ENCODE measurements at regions not wholly inside any gene's neighbourhood (a gene's known extent, or its start where the extent isn't known, plus 50 kb on each side); places are given as distances from the start of the nearest gene placed in this dataset.

DNA sequence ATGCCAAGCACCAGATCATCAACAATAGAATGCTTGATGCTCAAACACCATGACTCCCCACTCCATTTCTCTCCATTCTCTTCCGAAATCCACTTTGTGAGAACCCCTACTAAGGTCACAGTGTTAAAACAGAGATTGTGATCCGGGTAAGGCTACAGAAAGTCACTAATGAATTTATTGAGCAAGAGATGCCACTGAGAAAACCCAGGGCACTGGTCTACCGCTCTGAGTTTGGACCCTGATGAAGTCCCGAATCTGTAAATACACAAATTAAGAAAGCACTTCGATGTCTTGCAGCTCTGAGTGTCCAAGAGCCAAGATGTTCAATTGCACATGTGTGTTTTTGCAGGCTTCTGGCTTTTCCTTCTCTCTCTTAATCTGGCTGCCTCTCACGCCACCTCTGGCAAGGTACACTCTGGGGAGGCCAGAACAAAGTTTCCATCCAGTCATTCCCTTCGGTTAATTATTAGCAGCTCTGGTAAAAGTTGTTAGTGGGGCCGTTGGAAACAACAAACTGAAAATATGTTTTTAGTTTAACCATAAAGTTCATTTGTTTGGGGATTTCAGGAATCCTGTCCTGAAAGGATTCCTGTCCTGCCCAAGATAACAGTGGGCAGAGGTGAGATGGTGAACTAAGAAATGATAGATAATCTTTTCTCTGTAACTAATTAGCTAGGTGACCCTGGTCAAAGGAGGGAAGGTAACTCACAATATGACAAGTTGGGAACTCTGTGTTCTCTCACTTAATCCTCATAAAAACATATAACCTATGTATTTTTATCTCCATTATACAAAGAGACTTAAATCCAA, 75.4 kb downstream of the BTG1 start:
- H3K9ac ChIP-seq (ENCODE audit: insufficient read length, low read depth), result no peak overlapping the region
- H3K27me3 ChIP-seq (ENCODE audit: insufficient read depth, insufficient read length), result no peaks in the 10 kb centered on the region
- no peak for DNase-seq (ENCODE audit: low read depth, low spot score)
- H3K9me3 ChIP-seq (ENCODE audit: insufficient read depth, low read length), result no peaks in the 10 kb centered on the region
- H3K4me3 ChIP-seq (ENCODE audit: insufficient read length, low read depth), result no peak overlapping the region
- H3K4me1 ChIP-seq (ENCODE audit: insufficient read depth, insufficient read length), result no peaks in the 10 kb centered on the region
- no peaks in the 10 kb centered on the region for H3K36me3 ChIP-seq (ENCODE audit: insufficient read depth, insufficient read length, low read length)
- TF ChIP-seq ZNF274 (IDR thresholded peaks at IDR 0.05; ENCODE audit: low read depth, low read length) (no peak), SUZ12 (IDR thresholded peaks at IDR 0.05; ENCODE audit: extremely low read depth, insufficient read depth, insufficient read length) (no peak)

DNA sequence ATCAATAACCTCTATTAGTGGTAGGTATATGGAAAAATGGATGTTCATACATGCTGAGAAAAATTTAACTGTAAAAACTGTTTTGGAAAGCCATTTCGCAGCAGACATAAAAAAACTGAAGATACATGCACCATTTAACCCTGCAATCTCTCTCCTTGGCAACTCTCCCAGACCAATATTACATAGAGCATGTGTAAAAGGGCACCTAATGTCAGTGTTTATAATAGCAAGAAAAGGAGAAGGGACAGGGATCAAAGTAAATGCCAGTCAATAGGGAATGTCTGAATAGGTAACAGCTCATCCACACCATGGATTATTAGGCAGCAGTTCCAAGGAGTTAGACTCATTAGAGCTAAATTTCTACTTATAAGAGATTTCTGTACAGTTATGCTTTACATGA, 77.2 kb downstream of the BTG1 start:
- no peak for DNase-seq (ENCODE audit: low read depth, low spot score)
- H3K4me3 ChIP-seq (ENCODE audit: insufficient read length, low read depth), result no peak overlapping the region
- TF ChIP-seq YY1 (IDR thresholded peaks at IDR 0.05; ENCODE audit: insufficient read depth, insufficient read length) (no peak), ZNF274 (IDR thresholded peaks at IDR 0.05; ENCODE audit: low read depth, low read length) (no peak), SUZ12 (IDR thresholded peaks at IDR 0.05; ENCODE audit: extremely low read depth, insufficient read depth, insufficient read length) (no peak)
- no peaks in the 10 kb centered on the region for H3K4me1 ChIP-seq (ENCODE audit: insufficient read depth, insufficient read length)
- H3K36me3 ChIP-seq (ENCODE audit: insufficient read depth, insufficient read length, low read length), result no peaks in the 10 kb centered on the region
- H3K9me3 ChIP-seq (ENCODE audit: insufficient read depth, low read length), result no peaks in the 10 kb centered on the region
- H3K27me3 ChIP-seq (ENCODE audit: insufficient read depth, insufficient read length), result no peaks in the 10 kb centered on the region
- H3K9ac ChIP-seq (ENCODE audit: insufficient read length, low read depth), result no peak overlapping the region

DNA sequence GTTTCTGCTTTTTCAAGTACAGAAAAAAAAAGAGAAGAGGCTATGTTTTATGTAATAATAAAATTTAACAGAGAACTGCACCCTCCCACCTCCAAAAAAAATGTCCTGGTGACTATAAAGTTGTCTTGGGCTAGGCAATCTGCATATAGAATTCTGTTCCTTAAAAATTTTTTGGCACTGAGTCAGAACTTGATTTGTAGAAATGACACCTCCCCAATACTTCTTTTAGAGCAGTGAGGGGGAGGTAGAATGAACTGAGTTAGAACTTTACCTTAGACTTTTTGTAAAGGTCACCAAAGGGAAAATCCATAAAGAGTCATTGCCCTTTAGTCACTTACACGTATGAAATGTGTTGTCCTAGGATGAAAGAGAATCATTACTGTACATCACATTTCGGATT, 80.0 kb downstream of the BTG1 start:
- H3K4me1 ChIP-seq (ENCODE audit: insufficient read depth, insufficient read length), result no peaks in the 10 kb centered on the region
- no peaks in the 10 kb centered on the region for H3K27me3 ChIP-seq (ENCODE audit: insufficient read depth, insufficient read length)
- H3K4me3 ChIP-seq (ENCODE audit: insufficient read length, low read depth), result no peak overlapping the region
- H3K36me3 ChIP-seq (ENCODE audit: insufficient read depth, insufficient read length, low read length), result no peaks in the 10 kb centered on the region
- no peaks in the 10 kb centered on the region for H3K9me3 ChIP-seq (ENCODE audit: insufficient read depth, low read length)
- TF ChIP-seq YY1 (IDR thresholded peaks at IDR 0.05; ENCODE audit: insufficient read depth, insufficient read length) (no peak), ZNF274 (IDR thresholded peaks at IDR 0.05; ENCODE audit: low read depth, low read length) (no peak), SUZ12 (IDR thresholded peaks at IDR 0.05; ENCODE audit: extremely low read depth, insufficient read depth, insufficient read length) (no peak)
- no peak for DNase-seq (ENCODE audit: low read depth, low spot score)
- H3K9ac ChIP-seq (ENCODE audit: insufficient read length, low read depth), result no peak overlapping the region

DNA sequence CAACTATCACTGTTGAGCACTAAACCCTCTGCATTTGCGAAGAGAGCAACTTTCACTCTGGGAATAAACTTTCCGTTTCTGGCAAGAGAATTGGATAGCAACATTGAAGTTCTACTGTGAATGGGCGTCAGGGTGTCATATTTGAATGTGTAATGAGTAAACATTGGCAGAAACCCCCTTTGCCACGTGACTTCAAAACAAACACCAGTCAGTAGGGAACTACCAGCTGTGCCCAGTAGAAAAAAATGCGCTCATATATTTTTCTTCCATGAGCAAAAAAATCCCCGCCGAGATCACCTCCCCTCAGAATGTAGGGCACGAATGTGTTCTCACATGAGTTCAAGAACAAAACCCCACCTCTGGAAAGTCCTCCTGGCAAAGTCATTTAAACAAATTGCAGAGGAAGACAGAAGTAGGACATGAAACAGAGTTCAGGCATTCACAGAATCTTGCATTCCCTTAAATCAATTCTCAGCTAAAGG, 80.6 kb downstream of the BTG1 start:
- DNase-seq (ENCODE audit: low read depth, low spot score), result no peak
- no peaks in the 10 kb centered on the region for H3K9me3 ChIP-seq (ENCODE audit: insufficient read depth, low read length)
- no peaks in the 10 kb centered on the region for H3K27me3 ChIP-seq (ENCODE audit: insufficient read depth, insufficient read length)
- H3K4me3 ChIP-seq (ENCODE audit: insufficient read length, low read depth), result no peak overlapping the region
- H3K4me1 ChIP-seq (ENCODE audit: insufficient read depth, insufficient read length), result no peaks in the 10 kb centered on the region
- no peaks in the 10 kb centered on the region for H3K36me3 ChIP-seq (ENCODE audit: insufficient read depth, insufficient read length, low read length)
- H3K9ac ChIP-seq (ENCODE audit: insufficient read length, low read depth), result no peak overlapping the region
- TF ChIP-seq YY1 (IDR thresholded peaks at IDR 0.05; ENCODE audit: insufficient read depth, insufficient read length), result no peak
- TF ChIP-seq ZNF274 (IDR thresholded peaks at IDR 0.05; ENCODE audit: low read depth, low read length), result no peak
- TF ChIP-seq SUZ12 (IDR thresholded peaks at IDR 0.05; ENCODE audit: extremely low read depth, insufficient read depth, insufficient read length), result no peak

DNA sequence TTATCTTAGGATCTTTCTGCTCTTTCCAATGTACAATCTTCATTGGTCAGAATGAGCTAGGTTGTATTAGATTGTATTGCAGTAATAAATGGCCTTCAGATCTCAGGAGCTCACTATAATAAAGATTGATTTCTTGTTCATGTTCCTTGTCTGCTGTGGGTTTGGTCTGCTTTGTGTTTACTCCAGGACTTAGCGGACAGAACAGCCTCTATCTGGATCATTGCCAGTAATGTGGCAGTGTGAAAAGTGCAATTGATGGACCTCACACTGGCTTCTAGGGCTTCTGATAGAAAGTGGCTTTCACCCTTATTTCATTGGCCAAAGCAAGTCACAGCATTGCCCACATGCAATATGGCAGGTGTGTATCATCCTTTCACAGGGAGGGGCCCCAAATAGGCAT, 81.2 kb downstream of the BTG1 start:
- Histone ChIP-seq H3K4me3 (ENCODE audit: insufficient read length, low read depth) (no peak overlapping the region), H3K27me3 (ENCODE audit: insufficient read depth, insufficient read length) (no peaks in the 10 kb centered on the region), H3K9me3 (ENCODE audit: insufficient read depth, low read length) (no peaks in the 10 kb centered on the region), H3K36me3 (ENCODE audit: insufficient read depth, insufficient read length, low read length) (no peaks in the 10 kb centered on the region), H3K9ac (ENCODE audit: insufficient read length, low read depth) (no peak overlapping the region), H3K4me1 (ENCODE audit: insufficient read depth, insufficient read length) (no peaks in the 10 kb centered on the region)
- DNase-seq (ENCODE audit: low read depth, low spot score), result no peak
- TF ChIP-seq SUZ12 (IDR thresholded peaks at IDR 0.05; ENCODE audit: extremely low read depth, insufficient read depth, insufficient read length) (no peak), ZNF274 (IDR thresholded peaks at IDR 0.05; ENCODE audit: low read depth, low read length) (no peak), YY1 (IDR thresholded peaks at IDR 0.05; ENCODE audit: insufficient read depth, insufficient read length) (no peak)

DNA sequence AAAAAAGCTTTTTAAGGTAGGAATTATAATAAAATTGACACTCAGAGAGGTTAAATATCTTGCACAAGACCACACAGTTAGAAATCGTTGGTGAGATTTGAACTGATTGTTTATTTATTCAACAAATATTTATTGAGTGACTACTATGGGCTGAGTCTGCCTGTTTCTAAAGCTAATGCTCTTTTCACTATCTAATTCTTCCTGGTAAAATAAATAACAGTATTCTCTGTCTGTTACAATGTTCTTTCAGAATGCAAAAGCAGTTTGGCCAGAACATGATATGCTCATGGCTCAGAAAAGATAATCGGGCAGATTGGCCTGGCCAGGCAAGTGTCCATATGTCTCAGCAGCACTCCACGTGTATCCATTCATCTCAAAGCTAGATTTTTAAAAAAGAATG, 82.0 kb downstream of the BTG1 start:
- Histone ChIP-seq H3K36me3 (ENCODE audit: insufficient read depth, insufficient read length, low read length) (no peaks in the 10 kb centered on the region), H3K4me3 (ENCODE audit: insufficient read length, low read depth) (no peak overlapping the region), H3K4me1 (ENCODE audit: insufficient read depth, insufficient read length) (no peaks in the 10 kb centered on the region), H3K9ac (ENCODE audit: insufficient read length, low read depth) (no peak overlapping the region), H3K9me3 (ENCODE audit: insufficient read depth, low read length) (no peaks in the 10 kb centered on the region), H3K27me3 (ENCODE audit: insufficient read depth, insufficient read length) (no peaks in the 10 kb centered on the region)
- no peak for TF ChIP-seq YY1 (IDR thresholded peaks at IDR 0.05; ENCODE audit: insufficient read depth, insufficient read length)
- no peak for TF ChIP-seq SUZ12 (IDR thresholded peaks at IDR 0.05; ENCODE audit: extremely low read depth, insufficient read depth, insufficient read length)
- TF ChIP-seq ZNF274 (IDR thresholded peaks at IDR 0.05; ENCODE audit: low read depth, low read length), result no peak
- DNase-seq (ENCODE audit: low read depth, low spot score), result no peak

DNA sequence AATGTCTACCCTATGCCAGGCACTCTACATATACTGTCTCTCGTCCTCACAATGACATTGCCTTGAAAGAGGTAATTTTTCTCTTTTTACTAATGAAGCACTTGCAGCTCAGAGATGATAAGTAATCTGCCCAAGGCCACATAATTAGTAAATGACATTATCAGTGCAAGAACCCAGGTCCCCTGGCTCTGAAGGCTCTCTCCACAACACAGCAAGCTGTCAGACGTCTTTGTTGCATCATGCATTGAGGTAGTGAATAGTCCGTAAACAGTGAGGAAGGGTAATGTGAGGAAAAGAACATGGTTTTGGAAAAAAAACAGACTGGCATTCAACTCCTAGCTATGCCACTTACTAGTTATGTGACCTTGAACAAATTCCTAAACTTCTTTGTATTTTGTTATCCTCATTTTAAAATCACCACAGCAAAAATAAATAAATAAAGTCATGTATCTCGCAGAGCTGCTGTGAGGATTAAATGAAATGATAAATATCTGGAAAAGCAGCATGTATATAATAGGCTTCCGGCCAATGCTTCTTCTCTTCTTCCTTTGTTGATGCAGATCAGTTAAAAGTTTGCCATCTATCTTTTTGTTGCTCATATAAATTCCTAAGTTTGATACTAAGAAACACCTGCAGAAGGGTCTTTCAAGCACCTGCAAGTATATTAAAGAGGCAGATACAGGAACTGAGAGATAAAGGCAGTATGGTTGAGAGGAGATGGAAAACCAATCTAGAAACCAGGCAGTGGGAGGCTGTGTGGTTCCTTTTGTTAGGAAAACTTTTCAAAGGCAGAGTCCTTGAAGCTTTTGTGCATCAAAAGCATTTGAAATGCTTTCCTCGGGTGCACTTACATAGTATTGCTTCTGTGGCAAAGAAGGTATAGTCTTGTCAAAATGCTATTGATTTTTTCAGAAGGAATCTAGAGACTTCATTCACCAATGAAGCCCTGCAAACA, 82.8 kb downstream of the BTG1 start:
- Histone ChIP-seq H3K9ac (ENCODE audit: insufficient read length, low read depth) (no peak overlapping the region), H3K4me3 (ENCODE audit: insufficient read length, low read depth) (no peak overlapping the region), H3K36me3 (ENCODE audit: insufficient read depth, insufficient read length, low read length) (no peaks in the 10 kb centered on the region), H3K9me3 (ENCODE audit: insufficient read depth, low read length) (no peaks in the 10 kb centered on the region), H3K4me1 (ENCODE audit: insufficient read depth, insufficient read length) (no peaks in the 10 kb centered on the region), H3K27me3 (ENCODE audit: insufficient read depth, insufficient read length) (no peaks in the 10 kb centered on the region)
- TF ChIP-seq ZNF274 (IDR thresholded peaks at IDR 0.05; ENCODE audit: low read depth, low read length) (no peak), SUZ12 (IDR thresholded peaks at IDR 0.05; ENCODE audit: extremely low read depth, insufficient read depth, insufficient read length) (no peak), YY1 (IDR thresholded peaks at IDR 0.05; ENCODE audit: insufficient read depth, insufficient read length) (no peak)
- DNase-seq (ENCODE audit: low read depth, low spot score), result no peak
